VCaP (cell line): ENCODE measurements at regions not wholly inside any gene's neighbourhood (a gene's known extent, or its start where the extent isn't known, plus 50 kb on each side); places are given as distances from the start of the nearest gene placed in this dataset.

ENCODE experiments used
- H3K27ac ChIP-seq: fragments of 450-650 bp; 2 replicates; pipeline ENCODE4 v1.5.1; 2017
- TF ChIP-seq, protein P1 (sequence below): fragments of 450-650 bp; conservative IDR thresholded peaks from 2 replicates; pipeline ENCODE4 v1.5.1; 2017; ENCODE audit warnings: mild to moderate bottlenecking, moderate library complexity

DNA sequence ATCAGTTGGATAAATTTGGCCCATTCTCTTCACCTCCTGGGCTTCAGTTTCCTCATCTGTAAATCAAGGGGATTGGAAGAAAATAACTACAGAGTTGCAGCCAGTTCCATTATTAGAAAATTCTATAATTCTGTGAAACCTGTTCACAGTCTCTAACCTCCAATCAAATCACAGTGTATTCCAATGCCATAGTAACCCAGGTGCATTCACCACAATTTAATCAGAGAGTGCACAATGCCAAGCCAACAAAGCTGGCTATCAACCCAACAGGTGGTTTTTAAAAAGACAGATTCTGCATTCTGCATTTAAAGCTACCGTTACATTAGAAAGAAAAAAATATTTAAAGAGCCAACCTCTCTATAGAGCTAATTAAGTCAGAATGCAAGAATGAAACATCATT is 308.6 kb downstream of the RNF144A start:
- TF ChIP-seq, protein P1, sequence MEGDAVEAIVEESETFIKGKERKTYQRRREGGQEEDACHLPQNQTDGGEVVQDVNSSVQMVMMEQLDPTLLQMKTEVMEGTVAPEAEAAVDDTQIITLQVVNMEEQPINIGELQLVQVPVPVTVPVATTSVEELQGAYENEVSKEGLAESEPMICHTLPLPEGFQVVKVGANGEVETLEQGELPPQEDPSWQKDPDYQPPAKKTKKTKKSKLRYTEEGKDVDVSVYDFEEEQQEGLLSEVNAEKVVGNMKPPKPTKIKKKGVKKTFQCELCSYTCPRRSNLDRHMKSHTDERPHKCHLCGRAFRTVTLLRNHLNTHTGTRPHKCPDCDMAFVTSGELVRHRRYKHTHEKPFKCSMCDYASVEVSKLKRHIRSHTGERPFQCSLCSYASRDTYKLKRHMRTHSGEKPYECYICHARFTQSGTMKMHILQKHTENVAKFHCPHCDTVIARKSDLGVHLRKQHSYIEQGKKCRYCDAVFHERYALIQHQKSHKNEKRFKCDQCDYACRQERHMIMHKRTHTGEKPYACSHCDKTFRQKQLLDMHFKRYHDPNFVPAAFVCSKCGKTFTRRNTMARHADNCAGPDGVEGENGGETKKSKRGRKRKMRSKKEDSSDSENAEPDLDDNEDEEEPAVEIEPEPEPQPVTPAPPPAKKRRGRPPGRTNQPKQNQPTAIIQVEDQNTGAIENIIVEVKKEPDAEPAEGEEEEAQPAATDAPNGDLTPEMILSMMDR, result no peak

DNA sequence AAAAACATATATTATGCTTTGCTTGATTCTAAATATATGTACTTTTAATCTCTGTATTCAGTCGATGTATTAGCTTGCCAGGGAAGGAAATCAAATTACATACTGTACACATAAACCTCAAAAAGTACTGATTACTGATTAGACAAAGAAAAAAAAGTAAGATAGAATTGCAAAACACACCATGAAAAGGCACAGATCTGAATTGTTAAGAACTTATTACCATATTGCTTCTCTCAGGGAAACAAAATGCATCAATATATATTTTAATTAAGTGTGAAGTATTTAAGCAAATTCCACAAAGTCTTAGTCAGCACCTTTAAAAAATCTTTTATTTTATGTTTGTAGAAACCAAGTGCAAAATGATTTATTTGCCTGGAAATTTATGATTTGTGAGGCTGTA is 309.3 kb downstream of the RNF144A start:
- H3K27ac ChIP-seq, result no peak overlapping the region
- TF ChIP-seq, protein P1, result no peak

More for the DNA sequence above, 308.6 kb downstream of the RNF144A start:
- H3K27ac ChIP-seq, result no peak overlapping the region

DNA sequence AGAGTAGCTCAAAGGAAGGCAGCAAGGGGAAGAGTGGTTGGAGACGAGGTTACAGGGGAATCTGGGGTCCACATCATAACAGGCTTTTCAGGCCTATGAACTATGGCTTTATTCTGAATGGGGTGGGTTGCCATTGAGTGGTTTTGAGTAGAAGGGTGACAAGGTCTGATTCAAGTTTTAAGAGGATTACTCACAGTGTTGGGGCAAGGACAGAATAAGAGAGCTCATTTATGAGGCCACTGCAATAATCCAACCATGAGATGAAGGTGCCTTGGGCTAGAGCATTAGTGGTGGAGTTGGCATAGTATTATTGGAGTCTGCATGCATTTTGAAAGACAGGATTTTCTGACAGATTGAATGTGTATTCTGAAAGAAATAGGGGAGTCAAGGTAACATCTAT is 315.9 kb downstream of the RNF144A start:
- TF ChIP-seq, protein P1, result no peak
- H3K27ac ChIP-seq, result no peak overlapping the region

DNA sequence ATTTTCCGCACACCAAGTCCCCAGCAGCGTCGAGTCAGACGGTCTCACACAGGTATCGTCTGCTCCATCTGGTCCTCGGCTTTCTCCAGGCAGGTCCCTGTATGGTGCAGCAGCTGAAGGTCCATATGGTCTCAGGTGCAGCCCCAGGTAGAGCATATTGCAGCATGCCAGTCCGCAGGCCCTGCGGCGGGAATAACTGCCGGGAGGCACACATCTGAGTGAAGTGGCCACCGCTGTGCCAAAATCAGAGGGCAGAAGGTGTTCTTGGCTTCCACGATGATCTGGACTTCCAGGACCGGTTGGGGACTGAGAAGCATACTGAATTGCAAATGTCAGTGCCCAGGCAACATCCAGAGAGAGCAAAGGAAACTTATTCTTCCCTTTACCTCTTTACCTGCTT is 320.3 kb downstream of the RNF144A start:
- H3K27ac ChIP-seq, result no peak overlapping the region
- TF ChIP-seq, protein P1, result no peak

DNA sequence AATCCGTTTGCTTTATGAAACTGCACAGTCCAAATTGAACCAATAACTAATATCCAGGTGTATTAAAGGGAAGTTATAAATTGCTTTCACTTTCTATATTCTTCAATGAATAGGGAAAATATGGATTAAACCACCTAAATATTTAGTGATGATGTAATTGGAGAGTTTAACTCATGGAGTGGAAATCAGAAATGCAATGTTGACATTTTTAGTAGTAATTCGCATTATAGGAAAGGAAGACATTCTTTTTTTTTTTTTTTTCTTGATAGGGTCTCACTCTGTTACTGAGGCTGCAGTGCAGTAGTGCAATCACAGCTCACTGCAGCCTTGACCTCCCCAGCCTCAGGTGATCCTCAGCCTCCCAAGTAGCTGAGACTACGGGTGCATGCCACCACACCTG is 321.9 kb downstream of the RNF144A start:
- H3K27ac ChIP-seq, result no peak overlapping the region

DNA sequence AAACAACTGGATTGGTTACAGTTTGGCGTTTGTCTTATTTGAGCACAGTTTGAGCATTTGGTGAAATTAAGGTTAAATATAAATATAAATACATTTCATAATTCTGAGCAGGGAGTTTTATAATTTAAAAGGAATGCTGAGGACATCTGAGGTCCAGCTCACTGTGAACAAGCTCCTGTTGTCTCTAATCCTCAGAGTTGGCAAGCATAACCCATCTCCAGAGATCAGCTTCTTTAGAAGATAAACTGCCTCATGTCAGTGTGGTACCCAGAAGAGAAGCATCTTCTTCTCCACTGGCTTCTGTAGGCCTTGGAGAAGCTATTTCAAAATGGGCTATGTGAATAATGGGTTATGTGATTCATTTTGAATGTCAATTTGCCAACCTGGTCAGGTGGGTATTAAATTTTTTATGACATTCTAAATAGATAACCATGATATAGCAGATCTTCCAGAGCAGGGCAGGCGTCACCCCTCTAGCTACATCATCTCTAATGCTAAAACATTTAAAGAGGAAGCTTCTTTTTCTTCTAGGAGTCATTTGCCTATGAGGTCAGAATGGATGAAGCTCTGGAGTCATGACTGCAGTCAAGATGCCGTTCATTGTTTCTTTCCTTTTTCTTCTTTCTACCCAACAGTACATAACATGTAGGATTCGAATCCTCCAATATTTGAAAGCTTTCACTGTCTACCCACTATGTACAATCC is 324.0 kb downstream of the RNF144A start:
- no peak overlapping the region for H3K27ac ChIP-seq
- TF ChIP-seq, protein P1, result no peak

More for the DNA sequence above, 321.9 kb downstream of the RNF144A start:
- TF ChIP-seq, protein P1, result no peak

DNA sequence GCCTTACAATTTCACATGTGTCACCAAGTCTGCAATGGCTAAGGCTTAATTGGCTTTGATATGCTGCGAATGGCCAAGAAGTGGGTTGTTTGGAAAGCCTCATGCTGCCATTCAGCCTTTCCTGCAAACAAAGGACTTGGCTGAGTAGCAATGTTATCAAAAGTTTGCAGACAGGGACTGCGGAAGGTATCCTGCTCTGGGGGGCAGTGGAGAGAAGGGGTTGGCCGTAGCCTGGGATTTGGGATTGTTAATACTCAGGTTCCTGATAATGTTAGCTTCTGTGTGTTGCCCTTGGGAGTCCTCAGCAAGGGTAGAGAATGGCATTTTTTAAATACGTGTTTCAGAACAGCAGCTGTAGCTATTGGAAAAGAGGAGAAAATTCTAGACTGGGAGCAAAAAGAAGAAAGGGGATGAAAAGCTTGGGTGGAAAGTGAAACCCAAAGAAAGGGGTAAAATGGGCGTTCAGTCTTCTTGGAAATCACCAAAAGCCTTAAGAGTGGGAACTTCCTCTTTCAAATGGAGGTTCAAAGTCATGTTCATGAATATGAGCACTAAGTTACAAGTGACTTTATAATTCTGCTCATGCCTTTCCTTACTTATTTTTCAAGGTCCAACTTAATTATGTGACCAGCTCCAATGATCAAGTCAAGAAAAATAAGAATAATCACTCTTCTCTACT is 325.1 kb downstream of the RNF144A start:
- H3K27ac ChIP-seq, result no peak overlapping the region
- TF ChIP-seq, protein P1, result no peak
